ENCODE measurements at regions not wholly inside any gene's neighbourhood (a gene's known extent, or its start where the extent isn't known, plus 50 kb on each side); places are given as distances from the start of the nearest gene placed in this dataset.

DNA sequence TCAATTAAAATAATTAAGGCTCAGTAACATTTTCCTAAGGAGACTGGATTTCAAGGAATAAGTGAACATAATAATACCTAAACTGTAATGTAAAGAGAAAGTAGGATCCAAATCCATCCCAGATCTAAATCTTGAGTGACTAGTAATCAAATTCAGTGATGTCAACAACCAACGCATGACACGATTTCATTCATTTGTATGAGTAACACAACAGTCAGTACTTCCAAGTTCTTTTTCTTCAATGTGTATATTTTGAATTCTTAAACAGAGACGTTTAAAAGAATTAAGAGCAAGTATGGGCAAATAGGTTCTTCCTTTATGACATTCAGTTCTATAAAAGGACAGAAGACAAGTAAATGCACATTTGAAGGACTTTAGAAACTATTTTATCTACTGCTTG is 104.3 kb upstream of the CNTN1 start:
- Histone ChIP-seq H3K36me3 (replicated peaks) (no peaks in the 10 kb centered on the region), H3K27me3 (replicated peaks) (no peaks in the 10 kb centered on the region), H3K27ac (no peak overlapping the region), H3K4me3 (ENCODE audit: low read depth, low read length) (no peak overlapping the region)
- no peak for TF ChIP-seq CTCF (IDR thresholded peaks at IDR 0.05; ENCODE audit: low read depth, low read length, missing control alignments)
- DNase-seq = no peak
- in situ Hi-C loops (cut with HindIII; ENCODE audit: low pct_ligation_motif_present, low sequenced_read_pairs) = no loop called here

GRCh38 chr12:40597133-40597532 is 95.1 kb upstream of the CNTN1 start:
- no peak for DNase-seq
- in situ Hi-C loops (cut with HindIII; ENCODE audit: low pct_ligation_motif_present, low sequenced_read_pairs) = no loop called here

GRCh38 chr12:40598073-40598472 is 94.2 kb upstream of the CNTN1 start:
- TF ChIP-seq CTCF (IDR thresholded peaks at IDR 0.05; ENCODE audit: low read depth, low read length, missing control alignments) = no peak
- Histone ChIP-seq H3K4me3 (ENCODE audit: low read depth, low read length) (no peak overlapping the region), H3K36me3 (replicated peaks) (no peaks in the 10 kb centered on the region), H3K27me3 (replicated peaks) (no peaks in the 10 kb centered on the region), H3K27ac (no peak overlapping the region)
- in situ Hi-C loops (cut with HindIII; ENCODE audit: low pct_ligation_motif_present, low sequenced_read_pairs) = no loop called here
- DNase-seq = no peak

More at GRCh38 chr12:40597133-40597532, 95.1 kb upstream of the CNTN1 start:
- Histone ChIP-seq H3K27me3 (replicated peaks) (no peaks in the 10 kb centered on the region), H3K4me3 (ENCODE audit: low read depth, low read length) (no peak overlapping the region), H3K36me3 (replicated peaks) (no peaks in the 10 kb centered on the region), H3K27ac (no peak overlapping the region)
- TF ChIP-seq CTCF (IDR thresholded peaks at IDR 0.05; ENCODE audit: low read depth, low read length, missing control alignments) = no peak

- no peak overlapping the region for H3K27ac ChIP-seq
- H3K4me3 ChIP-seq (ENCODE audit: low read depth, low read length) = no peak overlapping the region
- no peak for TF ChIP-seq CTCF (IDR thresholded peaks at IDR 0.05; ENCODE audit: low read depth, low read length, missing control alignments)
- H3K36me3 ChIP-seq (replicated peaks) = no peaks in the 10 kb centered on the region
- DNase-seq = no peak
- in situ Hi-C loops (cut with HindIII; ENCODE audit: low pct_ligation_motif_present, low sequenced_read_pairs) = no loop called here
- H3K27me3 ChIP-seq (replicated peaks) = no peaks in the 10 kb centered on the region
Observed at GRCh38 chr12:40602562-40602961, 89.7 kb upstream of the CNTN1 start.

GRCh38 chr12:40614923-40615322 is 77.3 kb upstream of the CNTN1 start:
- no peak for DNase-seq
- no peak for TF ChIP-seq CTCF (IDR thresholded peaks at IDR 0.05; ENCODE audit: low read depth, low read length, missing control alignments)
- no peaks in the 10 kb centered on the region for H3K36me3 ChIP-seq (replicated peaks)
- H3K4me3 ChIP-seq (ENCODE audit: low read depth, low read length) = no peak overlapping the region
- no peaks in the 10 kb centered on the region for H3K27me3 ChIP-seq (replicated peaks)
- H3K27ac ChIP-seq = no peak overlapping the region
- in situ Hi-C loops (cut with HindIII; ENCODE audit: low pct_ligation_motif_present, low sequenced_read_pairs) = no loop called here

DNA sequence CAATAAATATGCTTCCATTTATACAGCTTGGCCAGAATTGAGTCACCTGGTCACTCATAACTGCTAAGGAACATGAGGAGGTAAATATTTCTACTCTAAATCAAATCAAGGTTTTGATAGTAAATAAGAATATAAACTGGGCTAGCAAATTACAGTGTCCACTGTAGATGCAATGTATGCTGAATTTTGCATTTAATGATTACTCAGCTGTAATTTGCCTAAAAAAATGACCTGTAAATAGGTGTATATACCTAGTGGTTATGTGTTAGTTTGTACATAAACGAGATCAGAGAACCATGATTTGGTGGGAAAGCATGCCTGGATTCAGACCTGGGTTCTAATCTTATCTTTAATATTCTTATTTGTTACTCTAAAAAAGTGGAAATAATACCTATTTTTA is 76.6 kb upstream of the CNTN1 start:
- Histone ChIP-seq H3K4me3 (ENCODE audit: low read depth, low read length) (no peak overlapping the region), H3K36me3 (replicated peaks) (no peaks in the 10 kb centered on the region), H3K27ac (no peak overlapping the region), H3K27me3 (replicated peaks) (no peaks in the 10 kb centered on the region)
- in situ Hi-C loops (cut with HindIII; ENCODE audit: low pct_ligation_motif_present, low sequenced_read_pairs) = no loop called here
- TF ChIP-seq CTCF (IDR thresholded peaks at IDR 0.05; ENCODE audit: low read depth, low read length, missing control alignments) = no peak
- no peak for DNase-seq

Measured in brain microvascular endothelial cell (primary cell).